ENCODE measurements at regions not wholly inside any gene's neighbourhood (a gene's known extent, or its start where the extent isn't known, plus 50 kb on each side); places are given as distances from the start of the nearest gene placed in this dataset.

DNA sequence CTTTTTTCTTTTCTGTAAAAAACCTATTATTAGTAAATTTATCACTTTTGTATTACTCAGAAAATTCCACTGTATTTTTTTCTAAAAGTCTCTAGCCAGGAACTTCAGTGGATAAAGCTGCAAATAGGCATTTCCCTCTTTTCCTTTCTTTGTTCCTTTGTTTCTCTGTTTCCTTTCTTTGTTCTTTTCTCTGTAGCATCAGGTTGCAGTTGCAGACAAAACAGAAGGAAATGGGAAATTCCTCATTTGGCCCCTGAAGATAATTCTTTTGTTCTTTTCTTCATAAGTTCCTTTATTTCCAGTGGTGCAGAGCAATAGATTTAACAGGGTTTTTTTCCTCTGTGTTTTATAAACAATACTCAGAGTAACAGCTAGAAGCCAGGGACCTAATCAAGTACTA is 416.5 kb downstream of the TBL1XR1 start:
- Histone ChIP-seq H3K9me3 (ENCODE audit: control insufficient read depth, low read length) (peaks cover 1% of the 10 kb centered on the region), H3K36me3 (ENCODE audit: control insufficient read depth in 1 of 2, insufficient read depth in 2 of 2, low read length in 1 of 2) (no peaks in the 10 kb centered on the region), H3K4me1 (ENCODE audit: control insufficient read depth in 1 of 2, insufficient read depth in 2 of 2, low read length in 2 of 2) (peaks cover 0 to 2% of the 10 kb centered on the region in 2 donors), H3K27me3 (ENCODE audit: control insufficient read depth in 1 of 2, insufficient read depth in 2 of 2, low read length in 1 of 2) (no peaks in the 10 kb centered on the region), H3K27ac (ENCODE audit: low read depth in 1 of 2, low read length in 2 of 2) (no peak overlapping the region), H3K4me3 (ENCODE audit: low read length in 2 of 2) (no peak overlapping the region)
- DNase-seq (no peak), ATAC-seq (ENCODE audit: low FRiP score) (no peak)
- intact Hi-C loops (cut with DNase I) = no loop called here

DNA sequence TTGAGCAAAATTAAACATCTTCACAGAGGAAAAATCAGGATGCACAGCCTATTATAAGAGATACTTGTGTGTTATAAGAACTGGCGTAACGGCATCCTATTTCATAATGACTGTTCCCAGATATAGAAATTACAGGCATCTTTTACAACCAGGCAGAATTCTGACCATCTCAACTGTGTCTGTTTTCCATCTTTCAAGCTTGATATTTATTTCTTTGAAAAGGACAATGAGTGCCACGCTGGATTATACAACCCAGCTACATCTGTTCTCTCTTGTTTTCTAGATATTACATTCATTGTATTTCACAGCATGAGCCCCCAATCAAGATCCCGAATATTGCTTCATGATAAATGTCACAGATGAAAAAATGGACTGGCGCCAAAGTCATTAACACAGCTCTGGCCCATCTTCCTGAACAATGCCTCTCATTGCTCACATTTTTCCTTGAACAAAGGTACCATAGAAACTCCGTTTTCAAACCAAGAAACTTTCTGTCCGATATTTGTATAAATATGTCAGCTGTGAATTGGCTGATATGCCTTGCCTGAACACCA is 420.6 kb downstream of the TBL1XR1 start:
- Histone ChIP-seq H3K27me3 (ENCODE audit: control insufficient read depth in 1 of 2, insufficient read depth in 2 of 2, low read length in 1 of 2) (no peaks in the 10 kb centered on the region), H3K9me3 (ENCODE audit: control insufficient read depth, low read length) (peaks cover 1% of the 10 kb centered on the region), H3K4me1 (ENCODE audit: control insufficient read depth in 1 of 2, insufficient read depth in 2 of 2, low read length in 2 of 2) (no peaks in the 10 kb centered on the region), H3K4me3 (ENCODE audit: low read length in 2 of 2) (no peak overlapping the region), H3K27ac (ENCODE audit: low read depth in 1 of 2, low read length in 2 of 2) (no peak overlapping the region), H3K36me3 (ENCODE audit: control insufficient read depth in 1 of 2, insufficient read depth in 2 of 2, low read length in 1 of 2) (no peaks in the 10 kb centered on the region)
- intact Hi-C loops (cut with DNase I) = no loop called here
- DNase-seq (no peak), ATAC-seq (ENCODE audit: low FRiP score) (no peak)
- 85 to 86% methylated on average over 7 of the region's 7 CpGs for WGBS, 2 donors

DNA sequence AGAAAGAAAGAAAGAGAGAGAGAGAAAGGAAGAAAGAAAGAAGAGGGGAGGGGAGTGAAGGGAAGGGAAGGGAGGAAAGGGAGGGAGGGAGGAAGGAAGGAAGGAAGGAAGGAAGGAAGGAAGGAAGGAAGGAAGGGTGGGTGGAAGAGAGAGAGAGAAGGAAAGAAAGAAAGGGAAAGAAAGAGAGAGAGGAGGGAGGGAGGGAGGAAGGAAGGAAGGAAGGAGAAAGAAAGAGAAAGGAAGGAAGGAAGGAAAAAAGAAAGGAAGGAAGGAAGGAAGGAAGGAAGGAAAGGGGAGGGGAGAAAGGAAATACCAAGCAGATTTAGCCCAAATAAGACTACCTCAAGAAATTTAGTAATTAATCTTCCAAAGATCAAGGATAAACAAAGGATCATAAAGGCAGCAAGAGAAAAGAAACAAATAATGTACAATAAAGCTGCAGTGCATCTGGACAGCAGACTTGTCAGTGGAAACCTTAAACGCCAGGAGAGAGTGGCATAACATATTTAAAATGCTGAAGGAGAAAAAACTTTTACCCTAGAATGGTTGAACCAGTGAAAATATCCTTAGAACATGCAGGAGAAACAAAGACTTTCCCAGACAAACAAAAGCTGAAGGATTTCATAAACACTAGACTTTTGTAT is 427.6 kb downstream of the TBL1XR1 start:
- 39 to 47% methylated on average over 1 of the region's 1 CpG for WGBS, 2 donors

DNA sequence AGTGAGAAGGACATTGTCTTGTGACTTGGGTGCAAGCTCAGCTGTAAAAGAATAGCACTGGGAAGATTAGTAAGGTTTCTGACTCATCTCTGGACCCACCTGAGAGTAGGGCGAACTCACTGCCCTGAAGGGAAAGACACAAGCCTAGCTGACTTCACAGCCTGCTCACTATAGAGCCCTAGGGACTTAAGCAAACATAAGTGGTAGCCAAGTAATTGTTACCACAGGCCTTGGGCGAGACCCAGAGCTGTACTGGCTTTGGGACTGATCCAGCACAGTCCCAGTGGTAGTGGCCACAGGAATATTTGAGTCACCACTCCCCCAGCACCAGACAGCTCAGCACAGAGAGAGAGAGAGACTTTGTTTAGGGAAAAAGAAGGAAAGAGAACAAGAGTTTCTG is 429.9 kb downstream of the TBL1XR1 start:
- Histone ChIP-seq H3K36me3 (ENCODE audit: control insufficient read depth in 1 of 2, insufficient read depth in 2 of 2, low read length in 1 of 2) (no peaks in the 10 kb centered on the region), H3K4me1 (ENCODE audit: control insufficient read depth in 1 of 2, insufficient read depth in 2 of 2, low read length in 2 of 2) (no peaks in the 10 kb centered on the region), H3K4me3 (ENCODE audit: low read length in 2 of 2) (no peak overlapping the region), H3K27me3 (ENCODE audit: control insufficient read depth in 1 of 2, insufficient read depth in 2 of 2, low read length in 1 of 2) (no peaks in the 10 kb centered on the region), H3K9me3 (ENCODE audit: control insufficient read depth, low read length) (peaks cover 1% of the 10 kb centered on the region), H3K27ac (ENCODE audit: low read depth in 1 of 2, low read length in 2 of 2) (no peak overlapping the region)
- intact Hi-C loops (cut with DNase I) = no loop called here
- DNase-seq = peak; percentile 61 to 83
- WGBS, 2 donors = 8 to 16% methylated on average over 2 of the region's 2 CpGs
- peak; percentile 86 for ATAC-seq (ENCODE audit: low FRiP score)

More for the DNA sequence above, 427.6 kb downstream of the TBL1XR1 start:
- Histone ChIP-seq H3K27ac (ENCODE audit: low read depth in 1 of 2, low read length in 2 of 2) (no peak overlapping the region), H3K27me3 (ENCODE audit: control insufficient read depth in 1 of 2, insufficient read depth in 2 of 2, low read length in 1 of 2) (no peaks in the 10 kb centered on the region), H3K4me1 (ENCODE audit: control insufficient read depth in 1 of 2, insufficient read depth in 2 of 2, low read length in 2 of 2) (no peaks in the 10 kb centered on the region), H3K36me3 (ENCODE audit: control insufficient read depth in 1 of 2, insufficient read depth in 2 of 2, low read length in 1 of 2) (no peaks in the 10 kb centered on the region), H3K4me3 (ENCODE audit: low read length in 2 of 2) (no peak overlapping the region), H3K9me3 (ENCODE audit: control insufficient read depth, low read length) (peaks cover 1% of the 10 kb centered on the region)
- intact Hi-C loops (cut with DNase I) = no loop called here
- DNase-seq = no peak
- ATAC-seq (ENCODE audit: low FRiP score) = no peak

DNA sequence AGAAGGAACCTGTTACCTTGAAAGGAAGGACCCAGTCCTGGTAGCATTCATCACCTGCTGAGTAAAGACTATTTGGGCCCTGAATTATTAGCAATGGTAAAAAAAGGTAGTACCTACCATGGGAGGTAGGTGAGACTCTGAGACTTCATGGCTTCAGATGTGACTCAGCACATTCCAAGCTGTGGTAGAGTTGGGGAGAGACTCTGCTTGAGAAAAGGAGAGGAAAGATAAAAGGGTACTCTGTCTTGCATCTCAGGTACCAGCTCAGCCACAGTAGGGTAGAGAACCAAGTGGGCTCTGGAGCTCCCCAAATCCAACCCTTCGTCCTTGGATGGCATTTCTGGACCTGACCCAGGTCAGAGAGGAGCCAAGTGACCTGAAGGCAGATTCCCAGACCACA is 430.4 kb downstream of the TBL1XR1 start:
- Histone ChIP-seq H3K4me1 (ENCODE audit: control insufficient read depth in 1 of 2, insufficient read depth in 2 of 2, low read length in 2 of 2) (no peaks in the 10 kb centered on the region), H3K9me3 (ENCODE audit: control insufficient read depth, low read length) (peaks cover 1% of the 10 kb centered on the region), H3K4me3 (ENCODE audit: low read length in 2 of 2) (no peak overlapping the region), H3K36me3 (ENCODE audit: control insufficient read depth in 1 of 2, insufficient read depth in 2 of 2, low read length in 1 of 2) (no peaks in the 10 kb centered on the region), H3K27me3 (ENCODE audit: control insufficient read depth in 1 of 2, insufficient read depth in 2 of 2, low read length in 1 of 2) (no peaks in the 10 kb centered on the region), H3K27ac (ENCODE audit: low read depth in 1 of 2, low read length in 2 of 2) (no peak overlapping the region)
- DNase-seq (no peak), ATAC-seq (ENCODE audit: low FRiP score) (no peak)
- intact Hi-C loops (cut with DNase I) = no loop called here
- 51 to 57% methylated on average over 1 of the region's 1 CpG for WGBS, 2 donors

DNA sequence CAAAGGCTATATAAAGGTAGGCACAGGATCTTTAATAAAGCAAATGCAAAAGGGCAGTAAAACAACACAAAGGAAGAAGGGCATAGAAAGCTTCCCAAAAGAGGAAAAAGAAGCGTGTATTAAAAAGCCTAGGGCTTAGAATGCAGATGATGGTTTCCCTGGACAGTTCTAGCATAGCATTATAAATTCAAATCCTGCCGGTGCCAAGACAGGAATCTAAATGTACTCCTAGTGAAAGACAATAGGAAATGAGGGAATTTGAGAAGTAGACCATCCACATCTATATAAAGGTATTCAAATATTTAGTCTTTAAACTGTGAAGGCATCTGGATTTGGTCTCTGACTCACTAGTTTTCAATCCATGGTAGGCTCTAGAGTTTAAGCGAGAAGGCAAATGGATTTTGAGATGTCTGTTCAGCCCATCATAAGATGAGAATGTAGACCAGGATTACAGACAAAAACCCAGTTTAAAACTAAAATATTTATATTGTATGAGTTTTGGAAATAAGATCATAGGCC is 431.8 kb downstream of the TBL1XR1 start:
- DNase-seq = no peak
- 82 to 93% methylated on average over 3 of the region's 3 CpGs for WGBS, 2 donors
- Histone ChIP-seq H3K27ac (ENCODE audit: low read depth in 1 of 2, low read length in 2 of 2) (no peak overlapping the region), H3K27me3 (ENCODE audit: control insufficient read depth in 1 of 2, insufficient read depth in 2 of 2, low read length in 1 of 2) (no peaks in the 10 kb centered on the region), H3K36me3 (ENCODE audit: control insufficient read depth in 1 of 2, insufficient read depth in 2 of 2, low read length in 1 of 2) (no peaks in the 10 kb centered on the region), H3K4me1 (ENCODE audit: control insufficient read depth in 1 of 2, insufficient read depth in 2 of 2, low read length in 2 of 2) (no peaks in the 10 kb centered on the region), H3K4me3 (ENCODE audit: low read length in 2 of 2) (no peak overlapping the region), H3K9me3 (ENCODE audit: control insufficient read depth, low read length) (peaks cover 1% of the 10 kb centered on the region)
- intact Hi-C loops (cut with DNase I) = no loop called here
- ATAC-seq (ENCODE audit: low FRiP score) = no peak

DNA sequence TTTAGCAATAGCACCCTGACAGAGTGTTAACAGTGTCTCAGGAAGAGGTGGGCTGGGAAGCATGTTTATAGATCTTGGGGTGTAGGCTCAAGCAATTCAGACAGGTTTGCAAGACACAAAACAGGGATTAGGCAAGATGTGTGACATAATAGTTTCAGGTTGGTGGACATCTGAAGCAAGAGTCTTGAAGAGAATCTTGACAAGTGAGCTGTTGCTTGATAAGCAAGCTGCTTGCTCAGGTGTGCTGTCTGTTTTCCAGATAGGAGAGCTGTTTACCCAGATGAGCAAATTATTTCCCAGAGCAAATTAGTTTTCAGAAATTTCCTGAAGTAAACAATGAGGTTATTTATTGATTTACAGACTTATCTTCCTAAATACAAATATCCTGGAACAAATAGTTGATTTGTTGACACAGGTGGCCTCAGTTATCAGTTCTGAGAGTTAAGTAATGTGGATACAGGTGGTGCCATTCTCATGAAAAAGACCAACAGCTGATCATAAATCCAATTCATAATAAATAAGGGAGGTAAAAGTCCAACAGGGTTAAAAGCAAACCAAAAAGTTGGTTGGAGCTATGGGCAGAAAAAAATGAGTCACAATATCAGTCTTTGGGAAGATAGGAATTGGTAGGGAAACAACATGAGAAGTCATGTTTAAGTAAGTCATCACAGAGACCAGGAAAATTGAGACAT is 437.3 kb downstream of the TBL1XR1 start:
- no peak for ATAC-seq (ENCODE audit: low FRiP score)
- Histone ChIP-seq H3K4me1 (ENCODE audit: control insufficient read depth in 1 of 2, insufficient read depth in 2 of 2, low read length in 2 of 2) (peaks cover 0 to 2% of the 10 kb centered on the region in 2 donors), H3K4me3 (ENCODE audit: low read length in 2 of 2) (no peak overlapping the region), H3K27ac (ENCODE audit: low read depth in 1 of 2, low read length in 2 of 2) (no peak overlapping the region), H3K27me3 (ENCODE audit: control insufficient read depth in 1 of 2, insufficient read depth in 2 of 2, low read length in 1 of 2) (no peaks in the 10 kb centered on the region), H3K36me3 (ENCODE audit: control insufficient read depth in 1 of 2, insufficient read depth in 2 of 2, low read length in 1 of 2) (no peaks in the 10 kb centered on the region), H3K9me3 (ENCODE audit: control insufficient read depth, low read length) (no peaks in the 10 kb centered on the region)
- intact Hi-C loops (cut with DNase I) = no loop called here
- DNase-seq = no peak

DNA sequence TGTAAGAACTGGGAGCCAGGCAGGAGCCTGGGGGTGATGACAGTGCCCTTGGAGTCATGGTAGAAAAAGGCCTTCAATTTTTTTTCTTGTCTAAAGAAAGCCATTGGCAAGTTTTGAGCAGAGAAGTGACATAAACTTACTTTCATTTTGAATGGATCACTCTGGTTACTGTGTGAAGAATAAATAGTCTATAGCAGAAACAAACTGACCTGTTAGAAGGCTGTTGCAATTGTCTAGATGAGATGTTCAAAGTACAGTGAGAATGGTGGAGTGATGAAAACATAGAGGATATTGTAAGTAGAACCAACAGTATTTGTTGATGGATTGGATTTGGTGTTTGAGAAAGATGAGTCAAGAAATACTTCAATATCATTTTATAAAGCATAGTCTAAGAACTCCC is 439.9 kb downstream of the TBL1XR1 start:
- H3K9me3 ChIP-seq (ENCODE audit: control insufficient read depth, low read length) = no peaks in the 10 kb centered on the region
- H3K4me1 ChIP-seq (ENCODE audit: control insufficient read depth in 1 of 2, insufficient read depth in 2 of 2, low read length in 2 of 2) = peaks cover 0 to 2% of the 10 kb centered on the region in 2 donors
- intact Hi-C loops (cut with DNase I) = no loop called here
- ATAC-seq (ENCODE audit: low FRiP score) (no peak), DNase-seq (no peak)
- H3K27ac ChIP-seq (ENCODE audit: low read depth in 1 of 2, low read length in 2 of 2) = no peak overlapping the region
- H3K4me3 ChIP-seq (ENCODE audit: low read length in 2 of 2) = no peak overlapping the region
- no peaks in the 10 kb centered on the region for H3K36me3 ChIP-seq (ENCODE audit: control insufficient read depth in 1 of 2, insufficient read depth in 2 of 2, low read length in 1 of 2)
- H3K27me3 ChIP-seq (ENCODE audit: control insufficient read depth in 1 of 2, insufficient read depth in 2 of 2, low read length in 1 of 2) = no peaks in the 10 kb centered on the region

DNA sequence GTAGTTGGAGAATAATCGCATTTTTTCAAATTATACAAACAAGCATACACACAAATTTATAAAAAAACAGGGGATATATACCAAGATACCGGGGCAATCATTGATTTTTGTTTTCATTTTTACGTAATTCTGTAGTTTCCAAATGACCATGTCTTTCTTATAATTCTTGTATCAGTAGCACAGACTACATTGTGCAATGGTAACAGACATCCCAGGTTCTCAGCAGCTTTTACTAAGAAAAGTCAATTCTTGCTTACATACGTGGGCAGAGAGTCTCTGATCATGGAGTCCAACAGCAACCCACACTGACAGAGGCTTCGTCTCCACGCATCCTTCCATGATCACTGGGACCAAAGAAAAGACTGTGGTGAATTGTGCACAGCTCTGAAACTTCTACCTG is 441.3 kb downstream of the TBL1XR1 start:
- intact Hi-C loops (cut with DNase I) = no loop called here
- Histone ChIP-seq H3K4me1 (ENCODE audit: control insufficient read depth in 1 of 2, insufficient read depth in 2 of 2, low read length in 2 of 2) (peaks cover 0 to 2% of the 10 kb centered on the region in 2 donors), H3K4me3 (ENCODE audit: low read length in 2 of 2) (no peak overlapping the region), H3K27me3 (ENCODE audit: control insufficient read depth in 1 of 2, insufficient read depth in 2 of 2, low read length in 1 of 2) (no peaks in the 10 kb centered on the region), H3K27ac (ENCODE audit: low read depth in 1 of 2, low read length in 2 of 2) (no peak overlapping the region), H3K36me3 (ENCODE audit: control insufficient read depth in 1 of 2, insufficient read depth in 2 of 2, low read length in 1 of 2) (no peaks in the 10 kb centered on the region), H3K9me3 (ENCODE audit: control insufficient read depth, low read length) (no peaks in the 10 kb centered on the region)
- no peak for DNase-seq
- 97% methylated on average over 6 of the region's 6 CpGs for WGBS, 2 donors
- ATAC-seq (ENCODE audit: low FRiP score) = no peak

Measured in aorta (tissue), 5 donors.